ENCODE measurements at regions not wholly inside any gene's neighbourhood (a gene's known extent, or its start where the extent isn't known, plus 50 kb on each side); places are given as distances from the start of the nearest gene placed in this dataset.
"Not testable (repeated sequence)": the region's sequence is repeated elsewhere in the genome, so short reads cannot be mapped to it uniquely, and the experiment has no call there.

DNA sequence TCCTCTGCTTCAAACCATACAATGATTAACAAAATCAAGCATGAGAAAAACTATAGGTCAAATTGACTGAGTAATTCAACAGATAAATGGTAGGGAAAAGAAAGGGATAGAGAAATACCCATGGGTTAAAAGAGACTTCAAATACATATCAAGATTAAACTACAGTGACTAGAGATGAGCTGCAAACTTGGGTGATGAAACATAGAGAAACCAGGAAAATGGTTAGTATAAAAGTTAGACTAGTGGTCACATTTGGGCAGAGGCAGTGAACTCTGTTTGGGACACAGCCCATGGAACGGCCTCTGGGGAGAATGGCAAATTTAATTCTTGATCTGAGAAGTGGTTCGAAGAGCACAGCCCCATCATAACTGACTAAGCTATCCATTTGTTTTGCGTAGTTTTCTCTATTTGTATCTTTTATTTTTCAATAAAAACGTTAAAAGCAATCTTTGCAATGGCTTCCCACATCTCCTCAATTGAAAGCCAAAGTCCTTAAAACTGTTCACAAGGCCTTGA, 99.4 kb downstream of the APIP start:
- no peaks in the 10 kb centered on the region for H3K36me3 ChIP-seq (ENCODE audit: control insufficient read depth, insufficient read depth, low read length)
- no peaks in the 10 kb centered on the region for H3K9me3 ChIP-seq (replicated peaks; ENCODE audit: control insufficient read depth, low read depth, low read length)
- DNase-seq = no peak
- H3K4me1 ChIP-seq (ENCODE audit: control insufficient read depth, insufficient read depth, low read length) = no peaks in the 10 kb centered on the region
- H3K27me3 ChIP-seq (ENCODE audit: control insufficient read depth, insufficient read depth, low read length) = no peaks in the 10 kb centered on the region
- H3K27ac ChIP-seq (ENCODE audit: low read length) = no peak overlapping the region
- no peak overlapping the region for H3K4me3 ChIP-seq (ENCODE audit: low read length)
- WGBS (ENCODE audit: insufficient coverage) = 72% methylated on average over 3 of the region's 4 CpGs

DNA sequence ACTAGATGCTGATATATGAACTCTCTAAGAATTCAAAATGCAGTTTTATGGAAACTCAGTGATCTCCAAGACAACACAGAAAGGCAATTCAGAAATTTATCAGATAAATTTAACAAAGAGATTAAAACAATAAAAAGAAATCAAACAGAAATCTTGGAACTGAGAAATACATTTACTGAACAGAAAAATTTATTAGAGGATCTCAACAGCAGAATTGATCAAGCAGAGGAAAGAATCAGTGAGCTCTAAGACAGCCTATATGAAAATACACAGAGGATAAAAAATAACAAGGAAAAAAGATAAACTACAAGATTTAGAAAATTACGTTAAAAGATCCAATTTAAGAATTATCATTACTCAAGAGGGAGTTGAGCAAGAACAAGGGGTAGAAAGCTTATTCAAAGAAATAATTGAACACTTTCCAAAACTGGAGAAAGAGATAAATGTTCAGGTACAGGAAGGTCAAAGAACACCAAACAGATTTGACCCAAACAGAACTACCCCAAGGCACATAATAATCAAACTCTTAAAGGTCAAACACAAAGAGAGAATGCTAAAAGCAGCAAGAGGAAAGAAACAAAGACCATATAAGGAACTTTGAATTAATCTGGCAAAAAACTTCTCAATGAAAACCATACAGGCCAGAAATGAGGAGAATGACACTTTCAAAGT, 103.1 kb downstream of the APIP start:
- WGBS (ENCODE audit: insufficient coverage) = no CpG with 5 or more reads among the region's 1 CpG
- Histone ChIP-seq H3K27me3 (ENCODE audit: control insufficient read depth, insufficient read depth, low read length) (no peaks in the 10 kb centered on the region), H3K36me3 (ENCODE audit: control insufficient read depth, insufficient read depth, low read length) (no peaks in the 10 kb centered on the region), H3K27ac (ENCODE audit: low read length) (no peak overlapping the region), H3K9me3 (replicated peaks; ENCODE audit: control insufficient read depth, low read depth, low read length) (no peaks in the 10 kb centered on the region), H3K4me1 (ENCODE audit: control insufficient read depth, insufficient read depth, low read length) (no peaks in the 10 kb centered on the region), H3K4me3 (ENCODE audit: low read length) (no peak overlapping the region)
- DNase-seq = no peak

- no peaks in the 10 kb centered on the region for H3K27me3 ChIP-seq (ENCODE audit: control insufficient read depth, insufficient read depth, low read length)
- H3K9me3 ChIP-seq (replicated peaks; ENCODE audit: control insufficient read depth, low read depth, low read length) = no peaks in the 10 kb centered on the region
- no CpG with 5 or more reads among the region's 3 CpGs for WGBS (ENCODE audit: insufficient coverage)
- no peak for DNase-seq
- no peak overlapping the region for H3K4me3 ChIP-seq (ENCODE audit: low read length)
- H3K36me3 ChIP-seq (ENCODE audit: control insufficient read depth, insufficient read depth, low read length) = no peaks in the 10 kb centered on the region
- no peak overlapping the region for H3K27ac ChIP-seq (ENCODE audit: low read length)
- H3K4me1 ChIP-seq (ENCODE audit: control insufficient read depth, insufficient read depth, low read length) = no peaks in the 10 kb centered on the region
Measured at GRCh38 chr11:34811858-34812257, 104.3 kb downstream of the APIP start.

DNA sequence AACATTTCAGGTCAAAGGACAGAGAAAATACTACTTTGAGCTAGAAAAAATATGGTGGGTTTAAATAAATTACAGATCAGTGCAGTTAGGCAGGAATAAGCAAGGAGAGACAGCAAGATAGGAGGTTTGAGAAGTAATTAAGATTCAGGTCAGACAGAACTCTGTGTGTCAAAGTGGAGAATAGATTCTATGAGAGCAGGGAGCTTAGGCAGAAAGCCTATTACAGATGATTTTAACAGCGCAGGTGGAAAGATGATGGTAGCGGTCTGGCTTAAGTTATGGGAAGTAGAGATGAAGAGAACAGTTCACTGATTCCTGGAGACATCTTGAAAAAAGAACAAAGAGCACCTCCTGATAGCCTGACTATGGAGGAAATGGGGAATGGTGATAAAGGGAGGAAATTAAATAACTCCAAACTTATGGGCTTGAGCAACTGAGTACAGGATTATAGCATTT, 106.0 kb downstream of the APIP start:
- H3K4me3 ChIP-seq (ENCODE audit: low read length) = no peak overlapping the region
- no peaks in the 10 kb centered on the region for H3K27me3 ChIP-seq (ENCODE audit: control insufficient read depth, insufficient read depth, low read length)
- WGBS (ENCODE audit: insufficient coverage) = 95% methylated on average over 2 of the region's 2 CpGs
- H3K36me3 ChIP-seq (ENCODE audit: control insufficient read depth, insufficient read depth, low read length) = no peaks in the 10 kb centered on the region
- no peak for DNase-seq
- H3K4me1 ChIP-seq (ENCODE audit: control insufficient read depth, insufficient read depth, low read length) = no peaks in the 10 kb centered on the region
- H3K9me3 ChIP-seq (replicated peaks; ENCODE audit: control insufficient read depth, low read depth, low read length) = no peaks in the 10 kb centered on the region
- no peak overlapping the region for H3K27ac ChIP-seq (ENCODE audit: low read length)

DNA sequence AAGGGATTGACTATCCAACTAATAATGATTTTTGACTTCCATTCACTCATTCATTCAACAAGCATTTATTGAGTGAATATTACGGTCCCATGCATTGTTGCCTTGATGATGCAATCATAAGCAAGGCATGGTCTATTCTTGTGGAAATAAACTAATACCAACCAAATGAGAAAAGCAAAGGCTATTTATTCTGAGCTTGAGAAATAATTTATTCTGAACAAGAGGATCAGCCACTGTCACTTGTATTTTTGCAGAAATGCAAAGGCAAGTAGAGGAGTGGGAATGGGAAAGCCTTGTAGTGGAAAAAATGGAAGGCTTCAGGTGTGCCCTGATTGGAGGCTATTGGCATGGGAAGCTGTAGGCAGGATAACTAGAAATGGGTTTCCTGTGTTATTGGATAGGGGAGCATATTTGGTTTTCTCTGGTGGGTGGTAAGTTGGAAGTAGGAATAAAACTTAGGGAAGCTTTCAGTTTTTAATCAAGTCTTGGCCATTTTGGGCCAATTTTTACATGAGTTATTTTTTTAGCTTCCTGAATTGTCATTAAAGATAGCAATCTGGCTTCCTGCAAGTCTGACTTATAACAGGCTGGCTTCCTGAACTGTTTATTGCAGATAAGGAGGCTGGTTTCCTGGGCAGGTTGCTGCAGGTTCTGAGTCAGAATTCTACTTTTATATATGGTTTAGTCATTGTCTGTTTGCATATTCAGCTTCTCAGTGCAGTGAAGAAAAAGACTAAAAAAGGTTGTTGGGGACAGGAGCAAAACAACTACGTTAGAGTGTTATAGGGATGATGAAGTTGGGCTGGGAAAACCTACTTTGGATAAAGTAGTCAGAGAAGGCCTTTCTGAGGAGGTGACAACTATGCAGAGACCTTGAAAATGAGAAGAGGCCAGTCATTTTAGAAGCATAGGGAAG, 106.7 kb downstream of the APIP start:
- Histone ChIP-seq H3K9me3 (replicated peaks; ENCODE audit: control insufficient read depth, low read depth, low read length) (no peaks in the 10 kb centered on the region), H3K4me3 (ENCODE audit: low read length) (no peak overlapping the region), H3K4me1 (ENCODE audit: control insufficient read depth, insufficient read depth, low read length) (no peaks in the 10 kb centered on the region), H3K27ac (ENCODE audit: low read length) (no peak overlapping the region), H3K36me3 (ENCODE audit: control insufficient read depth, insufficient read depth, low read length) (no peaks in the 10 kb centered on the region), H3K27me3 (ENCODE audit: control insufficient read depth, insufficient read depth, low read length) (no peaks in the 10 kb centered on the region)
- DNase-seq = no peak
- 71% methylated on average over 1 of the region's 2 CpGs for WGBS (ENCODE audit: insufficient coverage)

GRCh38 chr11:34806875-34807274, 109.3 kb downstream of the APIP start:
- H3K9me3 ChIP-seq (replicated peaks; ENCODE audit: control insufficient read depth, low read depth, low read length) = no peaks in the 10 kb centered on the region
- no peaks in the 10 kb centered on the region for H3K27me3 ChIP-seq (ENCODE audit: control insufficient read depth, insufficient read depth, low read length)
- no peak for DNase-seq
- 100% methylated on average over 1 of the region's 5 CpGs for WGBS (ENCODE audit: insufficient coverage)
- H3K4me3 ChIP-seq (ENCODE audit: low read length) = no peak overlapping the region
- H3K4me1 ChIP-seq (ENCODE audit: control insufficient read depth, insufficient read depth, low read length) = no peaks in the 10 kb centered on the region
- H3K27ac ChIP-seq (ENCODE audit: low read length) = no peak overlapping the region
- no peaks in the 10 kb centered on the region for H3K36me3 ChIP-seq (ENCODE audit: control insufficient read depth, insufficient read depth, low read length)

DNA sequence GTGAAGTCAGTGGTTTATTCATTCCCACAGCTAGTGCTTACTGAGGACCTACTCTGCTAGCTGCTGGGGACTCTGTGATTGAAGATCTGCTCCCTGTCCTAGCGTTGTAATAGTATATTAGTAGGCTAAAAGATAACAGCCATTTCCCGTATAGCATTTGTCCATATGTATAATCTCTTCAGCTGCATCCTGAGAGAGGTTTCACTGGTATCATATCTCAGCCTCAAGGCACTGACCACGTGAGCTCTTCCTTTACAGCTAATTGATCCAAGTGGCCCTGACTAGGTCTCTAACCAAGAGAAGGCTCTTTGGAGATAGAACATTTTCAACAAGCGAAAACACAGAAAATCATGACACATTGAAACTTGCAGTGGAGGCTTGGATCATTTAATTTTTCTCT, 110.2 kb downstream of the APIP start:
- Histone ChIP-seq H3K27ac (ENCODE audit: low read length) (no peak overlapping the region), H3K9me3 (replicated peaks; ENCODE audit: control insufficient read depth, low read depth, low read length) (no peaks in the 10 kb centered on the region), H3K4me1 (ENCODE audit: control insufficient read depth, insufficient read depth, low read length) (no peaks in the 10 kb centered on the region), H3K4me3 (ENCODE audit: low read length) (no peak overlapping the region), H3K27me3 (ENCODE audit: control insufficient read depth, insufficient read depth, low read length) (no peaks in the 10 kb centered on the region), H3K36me3 (ENCODE audit: control insufficient read depth, insufficient read depth, low read length) (no peaks in the 10 kb centered on the region)
- WGBS (ENCODE audit: insufficient coverage) = 100% methylated on average over 1 of the region's 4 CpGs
- DNase-seq = no peak

DNA sequence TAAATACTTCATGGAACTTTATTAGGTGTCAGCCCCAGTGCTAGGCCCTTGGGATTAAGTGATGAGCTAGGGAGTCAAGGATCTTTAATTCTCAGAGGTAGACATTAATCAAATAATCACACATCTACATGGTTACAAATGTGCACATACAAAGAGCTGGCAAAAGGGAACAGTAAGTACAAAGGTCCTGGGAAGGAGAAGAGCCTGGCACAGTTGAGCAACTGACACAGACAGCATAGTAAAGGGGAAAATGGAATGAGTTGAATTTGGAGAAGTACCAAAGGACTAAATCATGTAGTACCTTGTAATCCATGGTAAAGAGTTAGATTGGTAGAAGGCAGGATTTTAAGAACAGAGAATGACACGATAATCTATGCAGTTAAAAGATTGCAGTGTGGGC, 116.3 kb downstream of the APIP start:
- Histone ChIP-seq H3K4me1 (ENCODE audit: control insufficient read depth, insufficient read depth, low read length) (no peaks in the 10 kb centered on the region), H3K36me3 (ENCODE audit: control insufficient read depth, insufficient read depth, low read length) (no peaks in the 10 kb centered on the region), H3K9me3 (replicated peaks; ENCODE audit: control insufficient read depth, low read depth, low read length) (no peaks in the 10 kb centered on the region), H3K27ac (ENCODE audit: low read length) (no peak overlapping the region), H3K27me3 (ENCODE audit: control insufficient read depth, insufficient read depth, low read length) (no peaks in the 10 kb centered on the region), H3K4me3 (ENCODE audit: low read length) (no peak overlapping the region)
- DNase-seq = no peak
- WGBS (ENCODE audit: insufficient coverage) = 83% methylated on average over 1 of the region's 1 CpG

DNA sequence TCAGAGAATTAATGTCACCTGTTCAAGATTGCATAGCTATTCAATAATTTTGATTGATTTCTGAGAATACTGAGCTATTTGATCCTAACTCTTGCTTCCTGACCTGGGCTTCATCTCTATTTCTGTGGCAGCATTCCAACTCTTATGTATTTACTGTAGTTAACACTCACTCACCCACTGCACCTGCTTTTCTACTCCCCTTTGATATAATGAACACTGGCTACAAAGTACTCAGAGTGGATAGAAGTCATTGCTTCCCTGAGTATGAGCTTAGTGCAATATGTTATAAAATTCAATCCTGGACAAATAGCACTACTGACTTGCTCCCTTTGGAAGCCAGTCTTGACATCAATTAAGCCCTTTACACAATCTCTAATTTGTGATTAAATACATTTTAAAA, 117.2 kb downstream of the APIP start:
- DNase-seq = no peak
- no peaks in the 10 kb centered on the region for H3K36me3 ChIP-seq (ENCODE audit: control insufficient read depth, insufficient read depth, low read length)
- no peaks in the 10 kb centered on the region for H3K9me3 ChIP-seq (replicated peaks; ENCODE audit: control insufficient read depth, low read depth, low read length)
- H3K27me3 ChIP-seq (ENCODE audit: control insufficient read depth, insufficient read depth, low read length) = no peaks in the 10 kb centered on the region
- no peak overlapping the region for H3K4me3 ChIP-seq (ENCODE audit: low read length)
- no peaks in the 10 kb centered on the region for H3K4me1 ChIP-seq (ENCODE audit: control insufficient read depth, insufficient read depth, low read length)
- no peak overlapping the region for H3K27ac ChIP-seq (ENCODE audit: low read length)

GRCh38 chr11:34797497-34797896, 118.7 kb downstream of the APIP start:
- not testable (repeated sequence) for H3K4me1 ChIP-seq (ENCODE audit: control insufficient read depth, insufficient read depth, low read length); H3K36me3 ChIP-seq (ENCODE audit: control insufficient read depth, insufficient read depth, low read length); H3K4me3 ChIP-seq (ENCODE audit: low read length); H3K27ac ChIP-seq (ENCODE audit: low read length); H3K27me3 ChIP-seq (ENCODE audit: control insufficient read depth, insufficient read depth, low read length); DNase-seq; H3K9me3 ChIP-seq (replicated peaks; ENCODE audit: control insufficient read depth, low read depth, low read length)
